K562 (cell line): ENCODE measurements at regions not wholly inside any gene's neighbourhood (a gene's known extent, or its start where the extent isn't known, plus 50 kb on each side); places are given as distances from the start of the nearest gene placed in this dataset.

Experiments
- ARID2 ChIP-seq: fragments of 450-650 bp; IDR thresholded peaks from 2 replicates; pipeline ENCODE4 v1.6.1; 2017; ENCODE audit warnings: antibody characterized with exemption, mild to moderate bottlenecking
- BCL6 ChIP-seq: fragments of 250-450 bp; sonication (Bioruptor Pico); IDR thresholded peaks from 2 replicates; pipeline ENCODE4 v1.4.0; 2020
- BMI1 ChIP-seq: fragments of 150-350 bp; IDR thresholded peaks from 2 replicates; pipeline ENCODE4 v1.6.1; 2014; ENCODE audit warnings: low read length
- CHD1 ChIP-seq: fragments of 200-600 bp; sonication (generic); IDR thresholded peaks from one replicate; pipeline ENCODE4 v1.6.1; 2012; ENCODE audit warnings: mild to moderate bottlenecking, moderate library complexity, low read length, inconsistent platforms
- CXXC5 ChIP-seq: fragments of 250-450 bp; sonication (Bioruptor Pico); IDR thresholded peaks from 2 replicates; pipeline ENCODE4 v1.8.0; 2022; ENCODE audit warnings: inconsistent platforms, mild to moderate bottlenecking, moderate library complexity
- E2F6 ChIP-seq, 2 experiments: IDR thresholded peaks; 2 replicates each; pipeline ENCODE4 v1.6.1; 2011; ENCODE audit warnings: borderline replicate concordance in 1 of 2, control low read depth in 1 of 2, low read depth in 1 of 2, low read length in 1 of 2, mild to moderate bottlenecking in 1 of 2, mixed read lengths in 1 of 2, moderate library complexity in 1 of 2; ENCODE audit not compliant: insufficient read depth in 1 of 2, insufficient read length in 1 of 2, poor library complexity in 1 of 2, severe bottlenecking in 1 of 2; ENCODE audit errors: extremely low read depth in 1 of 2
- E4F1 ChIP-seq: fragments of 250-450 bp; sonication (Bioruptor Pico); IDR thresholded peaks from 2 replicates; pipeline ENCODE4 v1.5.0; 2021; ENCODE audit warnings: mild to moderate bottlenecking, borderline replicate concordance
- EP300 ChIP-seq: IDR thresholded peaks from 2 replicates; pipeline ENCODE4 v1.6.1; 2012; ENCODE audit warnings: low read length, improper control_type of control experiment
- HES1 ChIP-seq: fragments of 450-650 bp; IDR thresholded peaks from 2 replicates; pipeline ENCODE4 v1.6.1; 2016; ENCODE audit warnings: low read depth, mild to moderate bottlenecking, moderate library complexity
- MECOM ChIP-seq: fragments of 250-450 bp; sonication (Bioruptor Pico); IDR thresholded peaks from 2 replicates; pipeline ENCODE4 v1.8.0; 2022; ENCODE audit warnings: inconsistent platforms
- NBN ChIP-seq: fragments of 450-650 bp; IDR thresholded peaks from 2 replicates; pipeline ENCODE4 v1.6.1; 2016; ENCODE audit warnings: low read depth, mild to moderate bottlenecking
- NFXL1 ChIP-seq: fragments of 450-650 bp; formaldehyde crosslinking; IDR thresholded peaks from 2 replicates; pipeline ENCODE4 v1.4.0; 2021; ENCODE audit warnings: mild to moderate bottlenecking
- PATZ1 ChIP-seq: fragments of 250-450 bp; sonication (Bioruptor Pico); IDR thresholded peaks from 2 replicates; pipeline ENCODE4 v1.5.0; 2020; ENCODE audit warnings: mild to moderate bottlenecking, borderline replicate concordance
- SRSF7 ChIP-seq: fragments of 200-400 bp; formaldehyde crosslinking; optimal IDR thresholded peaks from 2 replicates; pipeline ENCODE3; 2017; ENCODE audit warnings: mild to moderate bottlenecking, low read depth, low read length
- TAF7 ChIP-seq: fragments of 450-650 bp; IDR thresholded peaks from 2 replicates; pipeline ENCODE4 v1.6.1; 2016; ENCODE audit warnings: missing genetic modification characterization, missing compliant biosample characterization
- TCFL5 ChIP-seq: fragments of 250-450 bp; sonication (Bioruptor Pico); conservative IDR thresholded peaks from 2 replicates; pipeline ENCODE4 v1.6.1; 2021; ENCODE audit warnings: mild to moderate bottlenecking, moderate library complexity, matching md5 sums
- TSC22D4 ChIP-seq: fragments of 450-650 bp; IDR thresholded peaks from 2 replicates; pipeline ENCODE4 v1.6.1; 2016; ENCODE audit warnings: missing genetic modification characterization, missing biosample characterization, control low read depth
- ZNF395 ChIP-seq: fragments of 200-800 bp; sonication (Bioruptor generic); IDR thresholded peaks from 2 replicates; pipeline ENCODE4 v1.6.1; 2017; ENCODE audit warnings: missing genetic modification characterization, missing compliant biosample characterization
- ZNF436 ChIP-seq: fragments of 250-450, 450-650 bp; sonication (Bioruptor Pico); formaldehyde crosslinking; IDR thresholded peaks from 2 replicates; pipeline ENCODE4 v1.7.0; 2020; ENCODE audit warnings: mild to moderate bottlenecking
- ZNF766 ChIP-seq: fragments of 200-800 bp; sonication (Bioruptor generic); conservative IDR thresholded peaks from 2 replicates; pipeline ENCODE4 v1.6.1; 2016; ENCODE audit warnings: missing genetic modification characterization, missing compliant biosample characterization

GRCh38 chr6:146891615-146892265, 293.0 kb downstream of the ADGB start (continued):
- no peak for TF ChIP-seq PATZ1
- TF ChIP-seq TAF7 (tag) = no peak
- TF ChIP-seq TSC22D4 (tag) = no peak
- 0 out of 2 replicates have a peak, but pooled peaks have one; percentile 27 for TF ChIP-seq NFXL1
- 0 out of 2 replicates have a peak, but pooled peaks have one; percentile 17 for TF ChIP-seq ZNF766
- no peak for TF ChIP-seq ARID2
- 0 out of 2 replicates have a peak, but pooled peaks have one; percentile 38 for TF ChIP-seq BCL6
- TF ChIP-seq TCFL5 (CRISPR knock-in tag) = 0 out of 2 replicates have a peak, but pooled peaks have one; percentile 7
- no peak for TF ChIP-seq E2F6 (IDR thresholded peaks at IDR 0.05; ENCODE audit: borderline replicate concordance in 1 of 2, extremely low read depth in 1 of 2, insufficient read depth in 1 of 2, insufficient read length in 1 of 2, low read depth in 1 of 2, low read length in 1 of 2, poor library complexity in 1 of 2, severe bottlenecking in 1 of 2)
- no peak for TF ChIP-seq ZNF436 (CRISPR knock-in tag)
- TF ChIP-seq CXXC5 = peak; percentile 55; the same call in 1 of the 2 replicates
- no peak for TF ChIP-seq SRSF7
- TF ChIP-seq NBN = peak; percentile 24; the same call in 1 of the 2 replicates
- TF ChIP-seq E4F1 = peak; percentile 70; the same call in 1 of the 2 replicates
- 0 out of 2 replicates have a peak, but pooled peaks have one; percentile 20 for TF ChIP-seq MECOM (CRISPR knock-in tag)
- peak; percentile 72 for TF ChIP-seq ZNF395 (CRISPR knock-in tag)
- TF ChIP-seq HES1 = 0 out of 2 replicates have a peak, but pooled peaks have one; percentile 12
- 0 out of 2 replicates have a peak, but pooled peaks have one; percentile 9 for TF ChIP-seq EP300
- TF ChIP-seq BMI1 = no peak
- peak; percentile 55 for TF ChIP-seq CHD1
